GM19438 (cell line): ENCODE measurements at regions not wholly inside any gene's neighbourhood (a gene's known extent, or its start where the extent isn't known, plus 50 kb on each side); places are given as distances from the start of the nearest gene placed in this dataset.
"Not testable (repeated sequence)": the region's sequence is repeated elsewhere in the genome, so short reads cannot be mapped to it uniquely, and the experiment has no call there.

Source experiments
- ATAC-seq: cut with Tn5 transposase; IDR thresholded peaks from one replicate; pipeline ENCODE4 v1.9.1; 2021; ENCODE audit warnings: low read depth; ENCODE audit not compliant: unreplicated experiment

GRCh38 chr2:84373391-84373790 is 85.7 kb downstream of the SUCLG1 start:
- no peak for ATAC-seq

GRCh38 chr2:84362541-84362940 is 96.5 kb downstream of the SUCLG1 start:
- no peak for ATAC-seq

GRCh38 chr2:84338069-84338468 is 121.0 kb downstream of the SUCLG1 start:
- ATAC-seq: no peak

GRCh38 chr2:84327645-84328249 is 131.3 kb downstream of the SUCLG1 start:
- no peak for ATAC-seq

- no peak for ATAC-seq
These were observed 132.1 kb downstream of the SUCLG1 start for GRCh38 chr2:84326831-84327432.

GRCh38 chr2:84323890-84324289 is 135.2 kb downstream of the SUCLG1 start:
- no peak for ATAC-seq

GRCh38 chr2:84320940-84321339 is 138.1 kb downstream of the SUCLG1 start:
- ATAC-seq: no peak

- ATAC-seq: no peak
These were observed 139.5 kb downstream of the SUCLG1 start for GRCh38 chr2:84319581-84319980.

- no peak for ATAC-seq
These were observed 141.9 kb downstream of the SUCLG1 start for GRCh38 chr2:84317135-84317534.

- peak; percentile 98 for ATAC-seq
These were observed 144.2 kb downstream of the SUCLG1 start for GRCh38 chr2:84314901-84315330.

GRCh38 chr2:84314250-84314649 is 144.8 kb downstream of the SUCLG1 start:
- no peak for ATAC-seq

- ATAC-seq: no peak
These were observed 149.8 kb downstream of the SUCLG1 start for GRCh38 chr2:84309281-84309680.

- ATAC-seq: no peak
These were observed 152.7 kb downstream of the SUCLG1 start for GRCh38 chr2:84306361-84306760.

- peak; percentile 98 for ATAC-seq
These were observed 156.3 kb downstream of the SUCLG1 start for GRCh38 chr2:84302513-84303412.

- no peak for ATAC-seq
These were observed 157.4 kb downstream of the SUCLG1 start for GRCh38 chr2:84301717-84302116.

- no peak for ATAC-seq
These were observed 158.4 kb downstream of the SUCLG1 start for GRCh38 chr2:84300696-84301029.

- ATAC-seq: not testable (repeated sequence)
These were observed 158.9 kb downstream of the SUCLG1 start for GRCh38 chr2:84300001-84300695.

GRCh38 chr2:84299211-84299775 is 159.8 kb downstream of the SUCLG1 start:
- no peak for ATAC-seq

- no peak for ATAC-seq
These were observed 161.9 kb downstream of the SUCLG1 start for GRCh38 chr2:84297155-84297554.

GRCh38 chr2:84293791-84294380 is 165.2 kb downstream of the SUCLG1 start:
- no peak for ATAC-seq
